SK-N-SH (cell line): ENCODE measurements at regions not wholly inside any gene's neighbourhood (a gene's known extent, or its start where the extent isn't known, plus 50 kb on each side); places are given as distances from the start of the nearest gene placed in this dataset.

ENCODE experiments used
- CHD2 ChIP-seq: fragments of 150-350 bp; IDR thresholded peaks from 2 replicates; pipeline ENCODE4 v1.6.1; 2018; ENCODE audit warnings: low read length; ENCODE audit not compliant: partially characterized antibody
- FOXM1 ChIP-seq: IDR thresholded peaks from 2 replicates; pipeline ENCODE4 v1.4.0; 2012; ENCODE audit warnings: low read depth, mild to moderate bottlenecking
- MEF2A ChIP-seq: IDR thresholded peaks from 2 replicates; pipeline ENCODE4 v1.4.0; 2012; ENCODE audit warnings: low read depth, borderline replicate concordance
- MXI1 ChIP-seq: IDR thresholded peaks from 2 replicates; pipeline ENCODE4 v1.6.1; 2012; ENCODE audit warnings: mild to moderate bottlenecking, low read depth, low read length, improper control_type of control experiment
- RAD21 ChIP-seq: IDR thresholded peaks from 2 replicates; pipeline ENCODE4 v1.6.1; 2012; ENCODE audit warnings: mild to moderate bottlenecking, low read length
- RXRA ChIP-seq: IDR thresholded peaks from 2 replicates; pipeline ENCODE4 v1.4.0; 2012; ENCODE audit warnings: low read depth, mild to moderate bottlenecking, borderline replicate concordance
- SMC3 ChIP-seq: IDR thresholded peaks from 2 replicates; pipeline ENCODE4 v1.6.1; 2012; ENCODE audit warnings: low read depth, low read length, improper control_type of control experiment
- YY1 ChIP-seq: IDR thresholded peaks from 2 replicates; pipeline ENCODE4 v1.4.0; 2012; ENCODE audit warnings: low read depth, mild to moderate bottlenecking
- TF ChIP-seq, protein P1 (sequence below): IDR thresholded peaks from 2 replicates; pipeline ENCODE4; 2012
- TF ChIP-seq, protein P2 (sequence below): fragments of 200-600 bp; sonication (generic); IDR thresholded peaks from 2 replicates; pipeline ENCODE4 v1.6.1; 2017; ENCODE audit warnings: antibody characterized with exemption, mild to moderate bottlenecking, moderate library complexity
- TF ChIP-seq, protein P3 (sequence below): IDR thresholded peaks from 2 replicates; pipeline ENCODE4 v1.4.0; 2012; ENCODE audit warnings: low read depth

DNA sequence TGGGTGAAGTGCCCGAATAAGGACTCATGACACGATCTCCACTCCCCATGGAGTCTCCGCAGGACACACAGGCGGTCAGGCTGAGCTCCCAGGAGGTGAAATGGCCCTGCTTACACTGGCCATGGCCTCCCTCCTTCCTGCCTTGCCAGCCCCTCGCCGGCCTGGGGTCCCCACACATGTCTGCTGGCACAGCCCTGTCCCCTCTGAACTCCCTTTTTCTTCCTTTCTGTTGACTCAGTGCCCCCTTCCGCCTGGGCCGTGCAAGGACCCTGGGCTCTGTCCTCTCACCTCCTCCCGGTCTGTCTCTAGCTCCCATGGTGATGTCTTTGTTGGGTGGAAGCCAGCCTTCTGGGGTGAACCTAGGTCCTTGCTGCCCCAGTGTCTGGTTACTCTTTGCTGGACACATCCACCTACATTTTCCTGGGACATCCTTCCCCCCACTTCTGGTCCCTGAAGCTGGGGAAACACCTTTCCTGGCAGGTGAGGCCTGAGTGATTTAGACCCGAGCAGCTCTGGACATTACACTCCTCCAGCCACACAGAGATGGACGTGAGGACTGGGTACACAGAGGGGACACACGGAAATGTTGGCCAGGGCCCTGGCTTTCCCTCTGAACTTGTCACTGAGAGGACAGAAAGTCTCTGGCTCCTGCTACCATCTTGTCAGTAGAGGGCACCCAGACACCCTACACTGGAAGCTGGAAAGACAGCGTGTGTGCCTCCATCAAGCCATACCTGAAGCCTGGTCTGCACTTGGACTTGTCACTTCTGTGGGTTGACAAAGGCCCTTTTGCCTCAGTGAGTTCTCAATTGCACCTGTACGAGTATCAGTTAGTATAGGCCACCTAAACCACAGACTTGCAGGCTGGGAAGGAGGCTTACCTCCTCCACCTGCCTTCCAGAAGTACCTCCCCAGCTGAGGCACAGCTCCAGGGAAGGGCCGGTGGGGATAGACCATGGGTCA is 864.3 kb downstream of the TBC1D22A start:
- TF ChIP-seq, protein P1, sequence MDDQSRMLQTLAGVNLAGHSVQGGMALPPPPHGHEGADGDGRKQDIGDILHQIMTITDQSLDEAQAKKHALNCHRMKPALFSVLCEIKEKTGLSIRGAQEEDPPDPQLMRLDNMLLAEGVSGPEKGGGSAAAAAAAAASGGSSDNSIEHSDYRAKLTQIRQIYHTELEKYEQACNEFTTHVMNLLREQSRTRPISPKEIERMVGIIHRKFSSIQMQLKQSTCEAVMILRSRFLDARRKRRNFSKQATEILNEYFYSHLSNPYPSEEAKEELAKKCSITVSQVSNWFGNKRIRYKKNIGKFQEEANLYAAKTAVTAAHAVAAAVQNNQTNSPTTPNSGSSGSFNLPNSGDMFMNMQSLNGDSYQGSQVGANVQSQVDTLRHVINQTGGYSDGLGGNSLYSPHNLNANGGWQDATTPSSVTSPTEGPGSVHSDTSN, result no peak
- TF ChIP-seq FOXM1 (no peak), MXI1 (no peak), CHD2 (no peak), RAD21 (peak; percentile 51), RXRA (no peak), YY1 (no peak), SMC3 (no peak), MEF2A (no peak)
- TF ChIP-seq, protein P2, sequence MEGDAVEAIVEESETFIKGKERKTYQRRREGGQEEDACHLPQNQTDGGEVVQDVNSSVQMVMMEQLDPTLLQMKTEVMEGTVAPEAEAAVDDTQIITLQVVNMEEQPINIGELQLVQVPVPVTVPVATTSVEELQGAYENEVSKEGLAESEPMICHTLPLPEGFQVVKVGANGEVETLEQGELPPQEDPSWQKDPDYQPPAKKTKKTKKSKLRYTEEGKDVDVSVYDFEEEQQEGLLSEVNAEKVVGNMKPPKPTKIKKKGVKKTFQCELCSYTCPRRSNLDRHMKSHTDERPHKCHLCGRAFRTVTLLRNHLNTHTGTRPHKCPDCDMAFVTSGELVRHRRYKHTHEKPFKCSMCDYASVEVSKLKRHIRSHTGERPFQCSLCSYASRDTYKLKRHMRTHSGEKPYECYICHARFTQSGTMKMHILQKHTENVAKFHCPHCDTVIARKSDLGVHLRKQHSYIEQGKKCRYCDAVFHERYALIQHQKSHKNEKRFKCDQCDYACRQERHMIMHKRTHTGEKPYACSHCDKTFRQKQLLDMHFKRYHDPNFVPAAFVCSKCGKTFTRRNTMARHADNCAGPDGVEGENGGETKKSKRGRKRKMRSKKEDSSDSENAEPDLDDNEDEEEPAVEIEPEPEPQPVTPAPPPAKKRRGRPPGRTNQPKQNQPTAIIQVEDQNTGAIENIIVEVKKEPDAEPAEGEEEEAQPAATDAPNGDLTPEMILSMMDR, result no peak
- TF ChIP-seq, protein P3, sequence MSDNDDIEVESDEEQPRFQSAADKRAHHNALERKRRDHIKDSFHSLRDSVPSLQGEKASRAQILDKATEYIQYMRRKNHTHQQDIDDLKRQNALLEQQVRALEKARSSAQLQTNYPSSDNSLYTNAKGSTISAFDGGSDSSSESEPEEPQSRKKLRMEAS, result no peak
